Thyroid gland (tissue), 4 donors: ENCODE measurements at regions not wholly inside any gene's neighbourhood (a gene's known extent, or its start where the extent isn't known, plus 50 kb on each side); places are given as distances from the start of the nearest gene placed in this dataset.

Experiments used
- CTCF ChIP-seq, 6 experiments: fragments of 200-600 bp in 3 of 6; fragments of 450-650 bp in 3 of 6; sonication (generic) in 3 of 6; IDR thresholded peaks; one replicate each; pipeline ENCODE4 v1.5.1; 2016 to 2019; ENCODE audit warnings: antibody characterized with exemption in 6 of 6, mild to moderate bottlenecking in 2 of 6, inconsistent platforms in 1 of 6, moderate library complexity in 1 of 6
- POLR2A ChIP-seq, 2 donors: fragments of 450-650 bp; IDR thresholded peaks; one replicate each; pipeline ENCODE4 v1.6.1; 2017; ENCODE audit warnings: antibody characterized with exemption in 2 of 2, mild to moderate bottlenecking in 2 of 2, moderate library complexity in 1 of 2

- no peak for TF ChIP-seq CTCF (IDR thresholded peaks at IDR 0.05)
- TF ChIP-seq POLR2A (IDR thresholded peaks at IDR 0.05), result no peak
These were observed 655.5 kb upstream of the DEFB115 start for GRCh38 chr20:30601974-30602373.
